Fibroblast of lung (primary cell): ENCODE measurements at regions not wholly inside any gene's neighbourhood (a gene's known extent, or its start where the extent isn't known, plus 50 kb on each side); places are given as distances from the start of the nearest gene placed in this dataset.

Source experiments
- CTCF ChIP-seq, 2 donors: IDR thresholded peaks in 1 of 2; conservative IDR thresholded peaks in 1 of 2; 1 replicate in 1 of 2; 2 replicates in 1 of 2; pipeline ENCODE4 v1.5.1; 2011 to 2012; ENCODE audit warnings: low read length in 2 of 2, control low read depth in 1 of 2, inconsistent platforms in 1 of 2, low read depth in 1 of 2, mild to moderate bottlenecking in 1 of 2
- EZH2 ChIP-seq: IDR thresholded peaks from 2 replicates; pipeline ENCODE4 v1.5.1; 2012; ENCODE audit warnings: low read length, control low read depth, mild to moderate bottlenecking; ENCODE audit errors: missing control alignments

GRCh38 chr3:18232317-18232716 lies 192.8 kb downstream of the SATB1 start:
- no peak for TF ChIP-seq CTCF (conservative IDR thresholded peaks at IDR 0.05 in 1 of 2, IDR thresholded peaks at IDR 0.05 in 1 of 2; ENCODE audit: low read depth in 1 of 2, low read length in 2 of 2)
- TF ChIP-seq EZH2 = no peak
